ENCODE measurements at regions not wholly inside any gene's neighbourhood (a gene's known extent, or its start where the extent isn't known, plus 50 kb on each side); places are given as distances from the start of the nearest gene placed in this dataset.

GRCh38 chr19:20349206-20349605, 182.2 kb downstream of the ZNF486 start:
- no peaks in the 10 kb centered on the region for H3K36me3 ChIP-seq (replicated peaks in 1 of 2; ENCODE audit: control insufficient read depth in 1 of 2, insufficient read depth in 2 of 2, low read length in 1 of 2)
- H3K9me2 ChIP-seq, result no peaks in the 10 kb centered on the region
- no peak overlapping the region for H3K4me3 ChIP-seq (ENCODE audit: low read depth in 2 of 2, low read length in 1 of 2)
- no peaks in the 10 kb centered on the region for H3F3A ChIP-seq (replicated peaks; ENCODE audit: insufficient read depth)
- ChIA-PET POLR2A (no interaction called here), CTCF (interaction anchor here (1.2 to 3.8 kb wide), 2 partner anchors 11 to 102 kb away, joined by 4 to 17 read pairs; no protein-coding TSS in a partner anchor)
- 36% methylated on average over 2 of the region's 2 CpGs for WGBS (ENCODE audit: low lambda C conversion rate)
- H3K4me2 ChIP-seq, result no peak overlapping the region
- H3K27ac ChIP-seq (ENCODE audit: low read depth in 2 of 2, low read length in 1 of 2), result no peak overlapping the region
- no peak overlapping the region for H2AFZ ChIP-seq (ENCODE audit: low read depth)
- TF ChIP-seq TAF1 (IDR thresholded peaks at IDR 0.05; ENCODE audit: borderline replicate concordance, low read depth, low read length), result no peak
- TF ChIP-seq GABPA (IDR thresholded peaks at IDR 0.05; ENCODE audit: low read depth), result no peak
- TF ChIP-seq, protein P1, sequence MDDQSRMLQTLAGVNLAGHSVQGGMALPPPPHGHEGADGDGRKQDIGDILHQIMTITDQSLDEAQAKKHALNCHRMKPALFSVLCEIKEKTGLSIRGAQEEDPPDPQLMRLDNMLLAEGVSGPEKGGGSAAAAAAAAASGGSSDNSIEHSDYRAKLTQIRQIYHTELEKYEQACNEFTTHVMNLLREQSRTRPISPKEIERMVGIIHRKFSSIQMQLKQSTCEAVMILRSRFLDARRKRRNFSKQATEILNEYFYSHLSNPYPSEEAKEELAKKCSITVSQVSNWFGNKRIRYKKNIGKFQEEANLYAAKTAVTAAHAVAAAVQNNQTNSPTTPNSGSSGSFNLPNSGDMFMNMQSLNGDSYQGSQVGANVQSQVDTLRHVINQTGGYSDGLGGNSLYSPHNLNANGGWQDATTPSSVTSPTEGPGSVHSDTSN (IDR thresholded peaks at IDR 0.05), result no peak
- no peak for TF ChIP-seq SMC3 (IDR thresholded peaks at IDR 0.05; ENCODE audit: low read depth, low read length)
- no peak for TF ChIP-seq USF2 (IDR thresholded peaks at IDR 0.05; ENCODE audit: borderline replicate concordance, low read depth, low read length)
- TF ChIP-seq TCF12 (IDR thresholded peaks at IDR 0.05), result no peak
- no peak for TF ChIP-seq SIN3A (IDR thresholded peaks at IDR 0.05; ENCODE audit: borderline replicate concordance, low read depth, low read length)
- TF ChIP-seq NRF1 (IDR thresholded peaks at IDR 0.05; ENCODE audit: low read depth, low read length), result no peak
- TF ChIP-seq RCOR1 (IDR thresholded peaks at IDR 0.05; ENCODE audit: low read length), result no peak
- no peak for TF ChIP-seq RFX5 (IDR thresholded peaks at IDR 0.05; ENCODE audit: low read length)
- no peak for TF ChIP-seq EP300 (IDR thresholded peaks at IDR 0.05; ENCODE audit: borderline replicate concordance in 1 of 2, low read depth in 1 of 2, low read length in 1 of 2)
- no peak for TF ChIP-seq MEF2A (IDR thresholded peaks at IDR 0.05; ENCODE audit: borderline replicate concordance, low read depth)
- no peak for TF ChIP-seq EZH2phosphoT487 (IDR thresholded peaks at IDR 0.05; ENCODE audit: borderline replicate concordance, low read depth)
- no peak for TF ChIP-seq CHD2 (IDR thresholded peaks at IDR 0.05; ENCODE audit: low read length, partially characterized antibody)
- no peaks in the 10 kb centered on the region for H4K20me1 ChIP-seq (ENCODE audit: insufficient read depth)
- peaks cover 0 to 2% of the 10 kb centered on the region in 2 experiments; a peak in 1 of 4 replicates for H3K4me1 ChIP-seq (ENCODE audit: control insufficient read depth in 1 of 2, insufficient read depth in 2 of 2, low read depth in 1 of 2, low read length in 1 of 2)
- no peak for DNase-seq
- no peak overlapping the region for H3K9ac ChIP-seq
- no peaks in the 10 kb centered on the region for H3K9me3 ChIP-seq
- no peaks in the 10 kb centered on the region for H3K79me2 ChIP-seq (ENCODE audit: insufficient read depth)
- H3K27me3 ChIP-seq (ENCODE audit: insufficient read depth), result no peaks in the 10 kb centered on the region

GRCh38 chr19:20339444-20339843, 172.4 kb downstream of the ZNF486 start:
- no peaks in the 10 kb centered on the region for H3F3A ChIP-seq (replicated peaks; ENCODE audit: insufficient read depth)
- TF ChIP-seq EZH2phosphoT487 (IDR thresholded peaks at IDR 0.05; ENCODE audit: borderline replicate concordance, low read depth) (no peak), GATA2 (CRISPR knock-in tag; IDR thresholded peaks at IDR 0.05) (no peak), SIN3A (IDR thresholded peaks at IDR 0.05; ENCODE audit: borderline replicate concordance, low read depth, low read length) (no peak), CHD2 (IDR thresholded peaks at IDR 0.05; ENCODE audit: low read length, partially characterized antibody) (no peak), FOXJ3 (CRISPR knock-in tag; IDR thresholded peaks at IDR 0.05) (no peak), TAF1 (IDR thresholded peaks at IDR 0.05; ENCODE audit: borderline replicate concordance, low read depth, low read length) (no peak), GABPA (IDR thresholded peaks at IDR 0.05; ENCODE audit: low read depth) (no peak)
- TF ChIP-seq, protein P2, sequence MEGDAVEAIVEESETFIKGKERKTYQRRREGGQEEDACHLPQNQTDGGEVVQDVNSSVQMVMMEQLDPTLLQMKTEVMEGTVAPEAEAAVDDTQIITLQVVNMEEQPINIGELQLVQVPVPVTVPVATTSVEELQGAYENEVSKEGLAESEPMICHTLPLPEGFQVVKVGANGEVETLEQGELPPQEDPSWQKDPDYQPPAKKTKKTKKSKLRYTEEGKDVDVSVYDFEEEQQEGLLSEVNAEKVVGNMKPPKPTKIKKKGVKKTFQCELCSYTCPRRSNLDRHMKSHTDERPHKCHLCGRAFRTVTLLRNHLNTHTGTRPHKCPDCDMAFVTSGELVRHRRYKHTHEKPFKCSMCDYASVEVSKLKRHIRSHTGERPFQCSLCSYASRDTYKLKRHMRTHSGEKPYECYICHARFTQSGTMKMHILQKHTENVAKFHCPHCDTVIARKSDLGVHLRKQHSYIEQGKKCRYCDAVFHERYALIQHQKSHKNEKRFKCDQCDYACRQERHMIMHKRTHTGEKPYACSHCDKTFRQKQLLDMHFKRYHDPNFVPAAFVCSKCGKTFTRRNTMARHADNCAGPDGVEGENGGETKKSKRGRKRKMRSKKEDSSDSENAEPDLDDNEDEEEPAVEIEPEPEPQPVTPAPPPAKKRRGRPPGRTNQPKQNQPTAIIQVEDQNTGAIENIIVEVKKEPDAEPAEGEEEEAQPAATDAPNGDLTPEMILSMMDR (IDR thresholded peaks at IDR 0.05), result no peak
- H3K9me3 ChIP-seq, result no peaks in the 10 kb centered on the region
- H3K36me3 ChIP-seq (replicated peaks in 1 of 2; ENCODE audit: control insufficient read depth in 1 of 2, insufficient read depth in 2 of 2, low read length in 1 of 2), result no peaks in the 10 kb centered on the region
- H2AFZ ChIP-seq (ENCODE audit: low read depth), result no peak overlapping the region
- no peaks in the 10 kb centered on the region for H4K20me1 ChIP-seq (ENCODE audit: insufficient read depth)
- POLR2A ChIA-PET, result no interaction called here
- H3K9me2 ChIP-seq, result no peaks in the 10 kb centered on the region
- WGBS (ENCODE audit: low lambda C conversion rate), result 31% methylated on average over 4 of the region's 4 CpGs
- peaks cover 0 to 3% of the 10 kb centered on the region in 2 experiments; a peak in 2 of 4 replicates for H3K4me1 ChIP-seq (ENCODE audit: control insufficient read depth in 1 of 2, insufficient read depth in 2 of 2, low read depth in 1 of 2, low read length in 1 of 2)
- no peak overlapping the region for H3K4me3 ChIP-seq (ENCODE audit: low read depth in 2 of 2, low read length in 1 of 2)
- H3K27me3 ChIP-seq (ENCODE audit: insufficient read depth), result no peaks in the 10 kb centered on the region
- no peak overlapping the region for H3K27ac ChIP-seq (ENCODE audit: low read depth in 2 of 2, low read length in 1 of 2)
- CTCF ChIA-PET, result no interaction called here
- no peak overlapping the region for H3K9ac ChIP-seq
- no peaks in the 10 kb centered on the region for H3K79me2 ChIP-seq (ENCODE audit: insufficient read depth)
- DNase-seq, result no peak
- no peak overlapping the region for H3K4me2 ChIP-seq

All from SK-N-SH (cell line).